Activated CD4-positive, alpha-beta T cell treated with anti-CD3 and anti-CD28 coated beads for 36 hours (primary cell): ENCODE measurements at regions not wholly inside any gene's neighbourhood (a gene's known extent, or its start where the extent isn't known, plus 50 kb on each side); places are given as distances from the start of the nearest gene placed in this dataset.
A peak's percentile ranks its signal among the peaks of the same experiment; 100 is the strongest.

Source experiments
- ATAC-seq: fragments of 200-7000 bp; cut with Tn5 transposase; one replicate; pipeline ENCODE4 v1.10.0; 2021; ENCODE audit warnings: mild to moderate bottlenecking, moderate library complexity
- CTCF ChIA-PET: fragments of 350-600 bp; sonication (Branson Sonifier 250); formaldehyde crosslinking; loops from one replicate; lab custom pipeline; 2021; ENCODE audit warnings: antibody characterized with exemption; lab: Charles Lee
- POLR2A ChIA-PET: fragments of 350-600 bp; sonication (Branson Sonifier 250); formaldehyde crosslinking; loops from one replicate; lab custom pipeline; 2021; ENCODE audit warnings: antibody characterized with exemption, inconsistent platforms; lab: Charles Lee
- DNase-seq: peaks from one replicate; pipeline ENCODE4 v3.0.0-alpha.2; 2020
- H3K27ac Mint-ChIP-seq: one replicate; pipeline ENCODE4 v1.8.0; 2021; ENCODE audit warnings: mixed read lengths
- H3K27me3 Mint-ChIP-seq: one replicate; pipeline ENCODE4 v1.8.0; 2021; ENCODE audit warnings: mixed read lengths
- H3K36me3 Mint-ChIP-seq: one replicate; pipeline ENCODE4 v1.8.0; 2021; ENCODE audit warnings: low read depth, mixed read lengths
- H3K4me1 Mint-ChIP-seq: one replicate; pipeline ENCODE4 v1.8.0; 2021; ENCODE audit warnings: mixed read lengths
- H3K4me3 Mint-ChIP-seq: one replicate; pipeline ENCODE4 v1.8.0; 2021; ENCODE audit warnings: mild to moderate bottlenecking, moderate library complexity, mixed read lengths
- H3K9me3 Mint-ChIP-seq: one replicate; pipeline ENCODE4 v1.8.0; 2021; ENCODE audit warnings: low read depth, mixed read lengths
- intact Hi-C, 2 experiments: fragments of 100-400 bp; cut with DNase I in 1 of 2; cut with micrococcal nuclease in 1 of 2; formaldehyde crosslinking; loops; one replicate each; pipeline versions ENCODE4 v1.14.2 to v1.15.1; 2022 to 2024; cut with DNase I, micrococcal nuclease

- peaks cover 8% of the 10 kb centered on the region for H3K27me3 Mint-ChIP-seq
- no peak overlapping the region for H3K27ac Mint-ChIP-seq
- no peaks in the 10 kb centered on the region for H3K36me3 Mint-ChIP-seq
- H3K9me3 Mint-ChIP-seq = no peaks in the 10 kb centered on the region
- H3K4me3 Mint-ChIP-seq = no peak overlapping the region
- intact Hi-C loops = no loop called here
- no peak for ATAC-seq
- DNase-seq = no peak
- H3K4me1 Mint-ChIP-seq = no peaks in the 10 kb centered on the region
- ChIA-PET CTCF (interaction anchor here (1.0 kb wide), 1 partner anchor 1226 kb away, joined by 3 read pairs; no protein-coding TSS in a partner anchor), POLR2A (no interaction called here)
Measured at GRCh38 chr3:188940573-188940932, 231.2 kb upstream of the TPRG1 start.

GRCh38 chr3:188941103-188941502, 230.7 kb upstream of the TPRG1 start:
- POLR2A ChIA-PET = no interaction called here
- CTCF ChIA-PET = interaction anchor here (1.0 kb wide), 1 partner anchor 1226 kb away, joined by 3 read pairs; no protein-coding TSS in a partner anchor
- H3K4me1 Mint-ChIP-seq = no peaks in the 10 kb centered on the region

GRCh38 chr3:188942191-188942590, 229.6 kb upstream of the TPRG1 start:
- Mint-ChIP-seq H3K36me3 (no peaks in the 10 kb centered on the region), H3K4me3 (no peak overlapping the region), H3K4me1 (peaks cover 5% of the 10 kb centered on the region), H3K27ac (no peak overlapping the region), H3K27me3 (peaks cover 11% of the 10 kb centered on the region), H3K9me3 (no peaks in the 10 kb centered on the region)
- ATAC-seq (no peak), DNase-seq (no peak)
- CTCF ChIA-PET = interaction anchor here (0.6 kb wide), 1 partner anchor 1251 kb away, joined by 3 read pairs; no protein-coding TSS in a partner anchor
- POLR2A ChIA-PET = no interaction called here
- intact Hi-C loops = no loop called here

More at GRCh38 chr3:188941103-188941502, 230.7 kb upstream of the TPRG1 start:
- H3K27ac Mint-ChIP-seq = no peak overlapping the region
- intact Hi-C loops = no loop called here
- no peak overlapping the region for H3K4me3 Mint-ChIP-seq
- H3K27me3 Mint-ChIP-seq = peaks cover 8% of the 10 kb centered on the region
- H3K9me3 Mint-ChIP-seq = no peaks in the 10 kb centered on the region
- ATAC-seq = no peak
- no peaks in the 10 kb centered on the region for H3K36me3 Mint-ChIP-seq
- DNase-seq = no peak

- Mint-ChIP-seq H3K4me1 (peaks cover 10% of the 10 kb centered on the region), H3K36me3 (no peaks in the 10 kb centered on the region), H3K27me3 (peaks cover 13% of the 10 kb centered on the region), H3K4me3 (no peak overlapping the region), H3K9me3 (no peaks in the 10 kb centered on the region), H3K27ac (no peak overlapping the region)
- DNase-seq = no peak
- ChIA-PET POLR2A (interaction anchor here (0.6 kb wide), 1 partner anchor 750 kb away, joined by 4 read pairs; no protein-coding TSS in a partner anchor), CTCF (interaction anchor here (0.7 to 1.9 kb wide), 4 partner anchors 11 to 1205 kb away, joined by 3 to 6 read pairs (median 4); no protein-coding TSS in a partner anchor)
- no peak for ATAC-seq
- intact Hi-C loops = no loop called here
Measured at GRCh38 chr3:188943591-188943990, 228.2 kb upstream of the TPRG1 start.

- Mint-ChIP-seq H3K27ac (no peak overlapping the region), H3K4me3 (no peak overlapping the region), H3K27me3 (peaks cover 14% of the 10 kb centered on the region), H3K4me1 (peaks cover 14% of the 10 kb centered on the region), H3K36me3 (no peaks in the 10 kb centered on the region), H3K9me3 (no peaks in the 10 kb centered on the region)
- ATAC-seq (no peak), DNase-seq (no peak)
- intact Hi-C loops = no loop called here
- ChIA-PET CTCF (interaction anchor here (0.6 to 3.3 kb wide), 7 partner anchors 11 to 1204 kb away, joined by 3 to 18 read pairs (median 4); no protein-coding TSS in a partner anchor), POLR2A (no interaction called here)
Measured at GRCh38 chr3:188944108-188944507, 227.7 kb upstream of the TPRG1 start.

GRCh38 chr3:188946351-188947240, 225.2 kb upstream of the TPRG1 start:
- ChIA-PET POLR2A (no interaction called here), CTCF (interaction anchor here (0.7 to 3.3 kb wide), 3 partner anchors 9 to 11 kb away, joined by 3 to 18 read pairs (median 3); no protein-coding TSS in a partner anchor)
- peaks cover 37% of the 10 kb centered on the region for H3K4me1 Mint-ChIP-seq
- ATAC-seq = no peak
- H3K27ac Mint-ChIP-seq = no peak overlapping the region
- H3K4me3 Mint-ChIP-seq = no peak overlapping the region
- intact Hi-C loops = no loop called here
- H3K36me3 Mint-ChIP-seq = no peaks in the 10 kb centered on the region
- no peaks in the 10 kb centered on the region for H3K9me3 Mint-ChIP-seq
- DNase-seq = no peak
- peaks cover 14% of the 10 kb centered on the region for H3K27me3 Mint-ChIP-seq

- POLR2A ChIA-PET = interaction anchor here (0.5 to 0.6 kb wide), 2 partner anchors 31 to 97 kb away, joined by 3 read pairs; no protein-coding TSS in a partner anchor
Measured at GRCh38 chr3:188947401-188948280, 224.1 kb upstream of the TPRG1 start.

GRCh38 chr3:188948281-188948996, 223.3 kb upstream of the TPRG1 start:
- Mint-ChIP-seq H3K9me3 (no peaks in the 10 kb centered on the region), H3K4me3 (no peak overlapping the region), H3K4me1 (peaks cover 39% of the 10 kb centered on the region), H3K36me3 (no peaks in the 10 kb centered on the region), H3K27me3 (peaks cover 12% of the 10 kb centered on the region), H3K27ac (peak overlapping the region; percentile 58)
- ChIA-PET CTCF (interaction anchor here (1.3 kb wide), 1 partner anchor 9 kb away, joined by 3 read pairs; no protein-coding TSS in a partner anchor), POLR2A (interaction anchor here (0.5 to 0.8 kb wide), 3 partner anchors 32 to 1208 kb away, joined by 3 read pairs; no protein-coding TSS in a partner anchor)
- peak; percentile 25 for DNase-seq
- intact Hi-C loops = no loop called here
- peak; percentile 44 for ATAC-seq

More at GRCh38 chr3:188947401-188948280, 224.1 kb upstream of the TPRG1 start:
- H3K9me3 Mint-ChIP-seq = no peaks in the 10 kb centered on the region
- H3K36me3 Mint-ChIP-seq = no peaks in the 10 kb centered on the region
- peak; percentile 63 for DNase-seq
- peak overlapping the region; percentile 16 for H3K4me3 Mint-ChIP-seq
- CTCF ChIA-PET = interaction anchor here (0.7 to 3.3 kb wide), 4 partner anchors 8 to 1209 kb away, joined by 3 to 18 read pairs (median 3); no protein-coding TSS in a partner anchor
- no peak overlapping the region for H3K27ac Mint-ChIP-seq
- peaks cover 13% of the 10 kb centered on the region for H3K27me3 Mint-ChIP-seq
- intact Hi-C loops = no loop called here
- peak; percentile 28 for ATAC-seq
- H3K4me1 Mint-ChIP-seq = peaks cover 39% of the 10 kb centered on the region

GRCh38 chr3:188948997-188949389, 222.8 kb upstream of the TPRG1 start:
- Mint-ChIP-seq H3K4me3 (no peak overlapping the region), H3K27me3 (peaks cover 12% of the 10 kb centered on the region), H3K36me3 (no peaks in the 10 kb centered on the region), H3K9me3 (no peaks in the 10 kb centered on the region), H3K4me1 (peaks cover 39% of the 10 kb centered on the region), H3K27ac (peak overlapping the region; percentile 58)
- intact Hi-C loops = no loop called here
- peak; percentile 8 for ATAC-seq
- ChIA-PET POLR2A (interaction anchor here (0.8 kb wide), 1 partner anchor 1209 kb away, joined by 3 read pairs; no protein-coding TSS in a partner anchor), CTCF (no interaction called here)
- no peak for DNase-seq

- H3K4me1 Mint-ChIP-seq = peaks cover 41% of the 10 kb centered on the region
- ATAC-seq (no peak), DNase-seq (no peak)
- ChIA-PET POLR2A (no interaction called here), CTCF (no interaction called here)
- H3K9me3 Mint-ChIP-seq = no peaks in the 10 kb centered on the region
- H3K27me3 Mint-ChIP-seq = peaks cover 12% of the 10 kb centered on the region
- H3K27ac Mint-ChIP-seq = no peak overlapping the region
- H3K36me3 Mint-ChIP-seq = no peaks in the 10 kb centered on the region
- intact Hi-C loops = no loop called here
- H3K4me3 Mint-ChIP-seq = no peak overlapping the region
Measured at GRCh38 chr3:188949456-188949855, 222.3 kb upstream of the TPRG1 start.
